Gastrocnemius medialis (tissue), 4 donors: ENCODE measurements at regions not wholly inside any gene's neighbourhood (a gene's known extent, or its start where the extent isn't known, plus 50 kb on each side); places are given as distances from the start of the nearest gene placed in this dataset.

Source experiments
- CTCF ChIP-seq, 5 experiments: fragments of 450-650 bp in 3 of 5; fragments of 200-600 bp in 2 of 5; sonication (generic) in 2 of 5; IDR thresholded peaks in 4 of 5; conservative IDR thresholded peaks in 1 of 5; 1 replicate in 4 of 5; 2 replicates in 1 of 5; pipeline ENCODE4 v1.5.1; 2016 to 2019; ENCODE audit warnings: antibody characterized with exemption in 5 of 5, mild to moderate bottlenecking in 3 of 5, moderate library complexity in 3 of 5
- POLR2A ChIP-seq, 2 donors: fragments of 450-650 bp; IDR thresholded peaks; one replicate each; pipeline ENCODE4 v1.6.1; 2017; ENCODE audit warnings: antibody characterized with exemption in 2 of 2, mild to moderate bottlenecking in 2 of 2, moderate library complexity in 2 of 2

DNA sequence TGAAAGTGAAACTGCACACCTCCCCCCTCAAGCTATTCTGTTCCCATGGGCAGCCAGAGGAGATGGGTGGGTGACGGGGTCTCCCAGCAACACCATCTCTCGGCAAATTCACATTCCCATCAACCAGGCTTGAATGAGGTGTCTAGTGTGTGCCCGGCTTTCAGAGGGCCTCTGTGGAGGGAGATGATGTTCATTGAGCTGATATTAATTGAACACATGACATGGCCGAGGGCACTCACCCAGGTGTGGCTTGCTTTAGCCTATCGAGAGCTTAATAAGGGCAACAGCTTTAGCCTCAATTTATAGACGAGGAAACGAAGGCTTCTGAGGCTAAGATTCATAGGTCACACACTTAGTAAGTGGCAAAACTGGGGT is 288.0 kb downstream of the UACA start:
- TF ChIP-seq CTCF (IDR thresholded peaks at IDR 0.05 in 4 of 5, conservative IDR thresholded peaks at IDR 0.05 in 1 of 5): no peak
- no peak for TF ChIP-seq POLR2A (IDR thresholded peaks at IDR 0.05)
